Esophagus squamous epithelium (tissue), 4 donors: ENCODE measurements at regions not wholly inside any gene's neighbourhood (a gene's known extent, or its start where the extent isn't known, plus 50 kb on each side); places are given as distances from the start of the nearest gene placed in this dataset.

Experiments
- CTCF ChIP-seq, 6 experiments: fragments of 450-650 bp in 4 of 6; fragments of 200-600 bp in 2 of 6; sonication (generic) in 2 of 6; IDR thresholded peaks; one replicate each; pipeline ENCODE4 v1.5.1; 2016 to 2019; ENCODE audit warnings: antibody characterized with exemption in 6 of 6, mild to moderate bottlenecking in 4 of 6, moderate library complexity in 4 of 6
- POLR2A ChIP-seq, 4 donors: fragments of 450-650 bp; IDR thresholded peaks; one replicate each; pipeline ENCODE4 v1.6.1; 2017; ENCODE audit warnings: antibody characterized with exemption in 4 of 4, mild to moderate bottlenecking in 4 of 4, moderate library complexity in 3 of 4

- no peak for TF ChIP-seq CTCF (IDR thresholded peaks at IDR 0.05)
- TF ChIP-seq POLR2A (IDR thresholded peaks at IDR 0.05): no peak
Observed at GRCh38 chr10:111548084-111548726, 471.4 kb downstream of the ADRA2A start.
